ENCODE measurements at regions not wholly inside any gene's neighbourhood (a gene's known extent, or its start where the extent isn't known, plus 50 kb on each side); places are given as distances from the start of the nearest gene placed in this dataset.

GRCh38 chr6:84521511-84521910, 242.9 kb downstream of the TBX18 start:
- H3K36me3 Mint-ChIP-seq, result no peaks in the 10 kb centered on the region
- H3K27me3 Mint-ChIP-seq, result no peaks in the 10 kb centered on the region
- no peaks in the 10 kb centered on the region for H3K4me1 Mint-ChIP-seq
- H3K4me3 Mint-ChIP-seq, result no peak overlapping the region
- no peak overlapping the region for H3K27ac Mint-ChIP-seq
- peaks cover 0 to 3% (median 0%) of the 10 kb centered on the region in 3 donors for H3K9me3 Mint-ChIP-seq

- no peaks in the 10 kb centered on the region for H3K27me3 Mint-ChIP-seq
- H3K4me1 Mint-ChIP-seq, result no peaks in the 10 kb centered on the region
- H3K27ac Mint-ChIP-seq, result no peak overlapping the region
- no peaks in the 10 kb centered on the region for H3K36me3 Mint-ChIP-seq
- H3K9me3 Mint-ChIP-seq, result no peaks in the 10 kb centered on the region
- H3K4me3 Mint-ChIP-seq, result no peak overlapping the region
These were observed 246.5 kb downstream of the TBX18 start for GRCh38 chr6:84517741-84518530.

GRCh38 chr6:84516154-84516553, 248.2 kb downstream of the TBX18 start:
- no peak overlapping the region for H3K27ac Mint-ChIP-seq
- H3K36me3 Mint-ChIP-seq, result no peaks in the 10 kb centered on the region
- H3K4me1 Mint-ChIP-seq, result no peaks in the 10 kb centered on the region
- no peak overlapping the region for H3K4me3 Mint-ChIP-seq
- H3K9me3 Mint-ChIP-seq, result no peaks in the 10 kb centered on the region
- H3K27me3 Mint-ChIP-seq, result no peaks in the 10 kb centered on the region

- Mint-ChIP-seq H3K27ac (no peak overlapping the region), H3K9me3 (no peaks in the 10 kb centered on the region), H3K4me3 (no peak overlapping the region), H3K36me3 (no peaks in the 10 kb centered on the region), H3K4me1 (no peaks in the 10 kb centered on the region), H3K27me3 (no peaks in the 10 kb centered on the region)
These were observed 249.3 kb downstream of the TBX18 start for GRCh38 chr6:84515067-84515466.

GRCh38 chr6:84514089-84514971, 250.1 kb downstream of the TBX18 start:
- Mint-ChIP-seq H3K36me3 (no peaks in the 10 kb centered on the region), H3K4me3 (no peak overlapping the region), H3K4me1 (no peaks in the 10 kb centered on the region), H3K27ac (no peak overlapping the region), H3K9me3 (no peaks in the 10 kb centered on the region), H3K27me3 (no peaks in the 10 kb centered on the region)

GRCh38 chr6:84512391-84512790, 252.0 kb downstream of the TBX18 start:
- H3K27me3 Mint-ChIP-seq, result no peaks in the 10 kb centered on the region
- H3K4me1 Mint-ChIP-seq, result no peaks in the 10 kb centered on the region
- H3K4me3 Mint-ChIP-seq, result no peak overlapping the region
- H3K9me3 Mint-ChIP-seq, result peaks cover 0 to 3% (median under 1%) of the 10 kb centered on the region in 3 donors
- no peak overlapping the region for H3K27ac Mint-ChIP-seq
- H3K36me3 Mint-ChIP-seq, result no peaks in the 10 kb centered on the region

GRCh38 chr6:84511929-84512328, 252.5 kb downstream of the TBX18 start:
- H3K27ac Mint-ChIP-seq, result no peak overlapping the region
- H3K4me3 Mint-ChIP-seq, result no peak overlapping the region
- H3K9me3 Mint-ChIP-seq, result peaks cover under 1 to 3% (median 1%) of the 10 kb centered on the region in 3 donors
- no peaks in the 10 kb centered on the region for H3K27me3 Mint-ChIP-seq
- no peaks in the 10 kb centered on the region for H3K4me1 Mint-ChIP-seq
- H3K36me3 Mint-ChIP-seq, result peaks cover 1% of the 10 kb centered on the region

GRCh38 chr6:84508981-84509380, 255.4 kb downstream of the TBX18 start:
- peaks cover 1% of the 10 kb centered on the region for H3K36me3 Mint-ChIP-seq
- no peaks in the 10 kb centered on the region for H3K4me1 Mint-ChIP-seq
- H3K9me3 Mint-ChIP-seq, result peaks cover 1 to 7% (median 7%) of the 10 kb centered on the region in 3 donors
- no peaks in the 10 kb centered on the region for H3K27me3 Mint-ChIP-seq
- no peak overlapping the region for H3K4me3 Mint-ChIP-seq
- H3K27ac Mint-ChIP-seq, result no peak overlapping the region

GRCh38 chr6:84508334-84508733, 256.1 kb downstream of the TBX18 start:
- no peak overlapping the region for H3K4me3 Mint-ChIP-seq
- H3K36me3 Mint-ChIP-seq, result peaks cover 1% of the 10 kb centered on the region
- no peaks in the 10 kb centered on the region for H3K27me3 Mint-ChIP-seq
- H3K27ac Mint-ChIP-seq, result no peak overlapping the region
- no peaks in the 10 kb centered on the region for H3K4me1 Mint-ChIP-seq
- peaks cover 1 to 7% (median 7%) of the 10 kb centered on the region in 3 donors for H3K9me3 Mint-ChIP-seq

- Mint-ChIP-seq H3K4me3 (no peak overlapping the region), H3K27me3 (no peaks in the 10 kb centered on the region), H3K4me1 (no peaks in the 10 kb centered on the region), H3K36me3 (peaks cover 1% of the 10 kb centered on the region), H3K27ac (no peak overlapping the region), H3K9me3 (peaks cover 1 to 26% (median 22%) of the 10 kb centered on the region in 3 donors)
These were observed 260.4 kb downstream of the TBX18 start for GRCh38 chr6:84504025-84504424.

GRCh38 chr6:84501315-84501714, 263.1 kb downstream of the TBX18 start:
- Mint-ChIP-seq H3K27ac (no peak overlapping the region), H3K4me1 (no peaks in the 10 kb centered on the region), H3K36me3 (no peaks in the 10 kb centered on the region), H3K4me3 (no peak overlapping the region), H3K27me3 (no peaks in the 10 kb centered on the region), H3K9me3 (peaks cover 0 to 19% (median 16%) of the 10 kb centered on the region in 3 donors)

- H3K4me3 Mint-ChIP-seq, result no peak overlapping the region
- peaks cover 0 to 19% (median 15%) of the 10 kb centered on the region in 3 donors for H3K9me3 Mint-ChIP-seq
- no peaks in the 10 kb centered on the region for H3K36me3 Mint-ChIP-seq
- H3K27me3 Mint-ChIP-seq, result no peaks in the 10 kb centered on the region
- H3K27ac Mint-ChIP-seq, result no peak overlapping the region
- H3K4me1 Mint-ChIP-seq, result no peaks in the 10 kb centered on the region
These were observed 263.7 kb downstream of the TBX18 start for GRCh38 chr6:84500726-84501125.

- no peaks in the 10 kb centered on the region for H3K4me1 Mint-ChIP-seq
- peaks cover 0 to 19% (median 15%) of the 10 kb centered on the region in 3 donors for H3K9me3 Mint-ChIP-seq
- no peaks in the 10 kb centered on the region for H3K27me3 Mint-ChIP-seq
- H3K4me3 Mint-ChIP-seq, result no peak overlapping the region
- H3K36me3 Mint-ChIP-seq, result no peaks in the 10 kb centered on the region
- H3K27ac Mint-ChIP-seq, result no peak overlapping the region
These were observed 265.5 kb downstream of the TBX18 start for GRCh38 chr6:84498905-84499304.

GRCh38 chr6:84492241-84493165, 265.1 kb upstream of the CEP162 start:
- no peaks in the 10 kb centered on the region for H3K27me3 Mint-ChIP-seq
- peaks cover 3 to 8% (median 6%) of the 10 kb centered on the region in 3 donors for H3K9me3 Mint-ChIP-seq
- no peaks in the 10 kb centered on the region for H3K4me1 Mint-ChIP-seq
- H3K4me3 Mint-ChIP-seq, result no peak overlapping the region
- H3K27ac Mint-ChIP-seq, result no peak overlapping the region
- no peaks in the 10 kb centered on the region for H3K36me3 Mint-ChIP-seq

- Mint-ChIP-seq H3K4me3 (no peak overlapping the region), H3K36me3 (no peaks in the 10 kb centered on the region), H3K9me3 (peaks cover 3 to 8% (median 6%) of the 10 kb centered on the region in 3 donors), H3K27ac (no peak overlapping the region), H3K4me1 (no peaks in the 10 kb centered on the region), H3K27me3 (no peaks in the 10 kb centered on the region)
These were observed 262.2 kb upstream of the CEP162 start for GRCh38 chr6:84489598-84489997.

All from IgD-negative memory B cell (primary cell).